Stomach (tissue), 4 donors: ENCODE measurements at regions not wholly inside any gene's neighbourhood (a gene's known extent, or its start where the extent isn't known, plus 50 kb on each side); places are given as distances from the start of the nearest gene placed in this dataset.

Experiments
- CTCF ChIP-seq, 7 experiments: fragments of 450-650 bp in 4 of 7; fragments of 200-600 bp in 3 of 7; sonication (generic) in 3 of 7; IDR thresholded peaks; one replicate each; pipeline ENCODE4 v1.5.1; 2016 to 2019; ENCODE audit warnings: antibody characterized with exemption in 7 of 7, control low read depth in 2 of 7, mild to moderate bottlenecking in 1 of 7
- EP300 ChIP-seq: sonication (generic); formaldehyde crosslinking; IDR thresholded peaks from one replicate; pipeline ENCODE4 v1.6.1; 2017; ENCODE audit warnings: antibody characterized with exemption
- POLR2A ChIP-seq, 4 donors: fragments of 450-650 bp; IDR thresholded peaks; one replicate each; pipeline ENCODE4 v1.6.1; 2016; ENCODE audit warnings: antibody characterized with exemption in 4 of 4, control low read depth in 2 of 4, mild to moderate bottlenecking in 1 of 4, moderate library complexity in 1 of 4
- POLR2AphosphoS5 ChIP-seq, 3 donors: sonication (generic); formaldehyde crosslinking; IDR thresholded peaks; one replicate each; pipeline ENCODE4 v1.6.1; 2016; ENCODE audit warnings: antibody characterized with exemption in 3 of 3

GRCh38 chr3:28677581-28677980, 329.0 kb upstream of the AZI2 start:
- no peak for TF ChIP-seq CTCF (IDR thresholded peaks at IDR 0.05)
- TF ChIP-seq POLR2AphosphoS5 (IDR thresholded peaks at IDR 0.05), result no peak
- TF ChIP-seq EP300, result no peak
- no peak for TF ChIP-seq POLR2A (IDR thresholded peaks at IDR 0.05)
